H9 (cell line): ENCODE measurements at regions not wholly inside any gene's neighbourhood (a gene's known extent, or its start where the extent isn't known, plus 50 kb on each side); places are given as distances from the start of the nearest gene placed in this dataset.

Experiments used
- DNase-seq: peaks from one replicate; pipeline ENCODE4 v3.0.0-alpha.2; 2017
- H2AFZ ChIP-seq: one replicate; pipeline ENCODE4 v1.6.1; 2013; ENCODE audit warnings: mild to moderate bottlenecking, low read length, control low read depth, moderate library complexity
- H2AK5ac ChIP-seq: 2 replicates; pipeline ENCODE4 v1.6.1; 2013; ENCODE audit warnings: low read length, control low read depth, mixed read lengths; ENCODE audit not compliant: insufficient read length
- H2BK120ac ChIP-seq: one replicate; pipeline ENCODE4 v1.6.1; 2013; ENCODE audit warnings: low read depth, mild to moderate bottlenecking, low read length, control low read depth, inconsistent platforms; ENCODE audit not compliant: poor library complexity, severe bottlenecking
- H2BK12ac ChIP-seq: 2 replicates; pipeline ENCODE4 v1.6.1; 2013; ENCODE audit warnings: low read length, control low read depth, mixed read lengths, low read depth; ENCODE audit not compliant: insufficient read length
- H2BK15ac ChIP-seq: 2 replicates; pipeline ENCODE4 v1.6.1; 2013; ENCODE audit warnings: low read depth, low read length, control low read depth
- H2BK20ac ChIP-seq: one replicate; pipeline ENCODE4 v1.6.1; 2013; ENCODE audit warnings: low read depth, mild to moderate bottlenecking, low read length, control low read depth, inconsistent platforms; ENCODE audit not compliant: poor library complexity, severe bottlenecking
- H2BK5ac ChIP-seq: 2 replicates; pipeline ENCODE4 v1.6.1; 2013; ENCODE audit warnings: low read length, control low read depth, mixed read lengths; ENCODE audit not compliant: insufficient read length
- H3K14ac ChIP-seq: 2 replicates; pipeline ENCODE4 v1.6.1; 2013; ENCODE audit warnings: low read length, control low read depth; ENCODE audit not compliant: insufficient read depth
- H3K18ac ChIP-seq: 2 replicates; pipeline ENCODE4 v1.6.1; 2013; ENCODE audit warnings: low read depth, mild to moderate bottlenecking, mixed read lengths, low read length, control low read depth; ENCODE audit not compliant: insufficient read length
- H3K23ac ChIP-seq: 2 replicates; pipeline ENCODE4 v1.6.1; 2013; ENCODE audit warnings: low read length, control low read depth, mixed read lengths, low read depth; ENCODE audit not compliant: insufficient read length
- H3K23me2 ChIP-seq: 2 replicates; pipeline ENCODE4 v1.6.1; 2013; ENCODE audit warnings: low read depth, mild to moderate bottlenecking, mixed read lengths, low read length, control low read depth; ENCODE audit not compliant: insufficient read length, poor library complexity, severe bottlenecking
- H3K27ac ChIP-seq: 2 replicates; pipeline ENCODE4 v1.5.1; 2013; ENCODE audit warnings: low read length, control low read depth, mixed read lengths, low read depth; ENCODE audit not compliant: insufficient read length
- H3K27me3 ChIP-seq: 2 replicates; pipeline ENCODE4 v1.6.1; 2013; ENCODE audit warnings: low read length, control low read depth, inconsistent platforms; ENCODE audit not compliant: insufficient read depth
- H3K4ac ChIP-seq: 2 replicates; pipeline ENCODE4 v1.6.1; 2013; ENCODE audit warnings: low read depth, mild to moderate bottlenecking, control low read depth, inconsistent platforms, low read length, moderate library complexity
- H3K4me1 ChIP-seq: 2 replicates; pipeline ENCODE4 v1.6.1; 2013; ENCODE audit warnings: low read length, control low read depth, inconsistent platforms; ENCODE audit not compliant: insufficient read depth
- H3K4me2 ChIP-seq: 2 replicates; pipeline ENCODE4 v1.6.1; 2013; ENCODE audit warnings: low read length, control low read depth, mixed read lengths; ENCODE audit not compliant: insufficient read length, insufficient read depth
- H3K56ac ChIP-seq: 2 replicates; pipeline ENCODE4 v1.6.1; 2013; ENCODE audit warnings: low read depth, mild to moderate bottlenecking, mixed read lengths, low read length, control low read depth; ENCODE audit not compliant: insufficient read length
- H3K79me1 ChIP-seq: 2 replicates; pipeline ENCODE4 v1.6.1; 2013; ENCODE audit warnings: low read depth, mild to moderate bottlenecking, moderate library complexity, low read length, control low read depth, inconsistent platforms; ENCODE audit not compliant: insufficient read depth, poor library complexity, severe bottlenecking
- H3K79me2 ChIP-seq: 2 replicates; pipeline ENCODE4 v1.6.1; 2013; ENCODE audit warnings: low read length, control low read depth, inconsistent platforms; ENCODE audit not compliant: insufficient read depth
- H3K9ac ChIP-seq: 2 replicates; pipeline ENCODE4 v1.6.1; 2013; ENCODE audit warnings: low read length, control low read depth, mixed read lengths; ENCODE audit not compliant: insufficient read length; ENCODE audit errors: extremely low read depth
- H3K9me3 ChIP-seq: one replicate; pipeline ENCODE4 v1.6.1; 2013; ENCODE audit warnings: low read depth, low read length, inconsistent platforms; ENCODE audit not compliant: control insufficient read depth
- H3T11ph ChIP-seq: one replicate; pipeline ENCODE4 v1.6.1; 2013; ENCODE audit warnings: mild to moderate bottlenecking, low read length, control low read depth, inconsistent platforms
- H4K20me1 ChIP-seq: one replicate; pipeline ENCODE4 v1.6.1; 2013; ENCODE audit not compliant: control insufficient read depth, insufficient read length, insufficient read depth
- H4K5ac ChIP-seq: 2 replicates; pipeline ENCODE4 v1.6.1; 2013; ENCODE audit warnings: low read depth, mild to moderate bottlenecking, mixed read lengths, low read length, control low read depth; ENCODE audit not compliant: insufficient read length
- H4K8ac ChIP-seq: replicated peaks from 2 replicates; pipeline ENCODE4 v1.6.1; 2013; ENCODE audit warnings: low read length, control low read depth, mixed read lengths, low read depth; ENCODE audit not compliant: insufficient read length
- H4K91ac ChIP-seq: 2 replicates; pipeline ENCODE4 v1.6.1; 2013; ENCODE audit warnings: low read depth, mild to moderate bottlenecking, moderate library complexity, mixed read lengths, low read length, control low read depth; ENCODE audit not compliant: insufficient read length
- H3K27ac Mint-ChIP-seq, 3 experiments: 2 replicates in 2 of 3; 3 replicates in 1 of 3; pipeline ENCODE4 v1.8.0; 2020 to 2021; ENCODE audit warnings: mixed read lengths in 3 of 3, mild to moderate bottlenecking in 1 of 3, moderate library complexity in 1 of 3
- H3K27me3 Mint-ChIP-seq: 2 replicates; pipeline ENCODE4 v1.8.0; 2021; ENCODE audit warnings: low read depth, mild to moderate bottlenecking, moderate library complexity, mixed read lengths
- H3K36me3 Mint-ChIP-seq, 3 experiments: 2 replicates in 2 of 3; 3 replicates in 1 of 3; pipeline ENCODE4 v1.8.0; 2020 to 2021; ENCODE audit warnings: low read depth in 3 of 3, mixed read lengths in 3 of 3; ENCODE audit not compliant: insufficient read depth in 1 of 3
- H3K4me1 Mint-ChIP-seq, 2 experiments: 2 replicates each; pipeline ENCODE4 v1.8.0; 2020; ENCODE audit warnings: mixed read lengths in 2 of 2
- H3K4me3 Mint-ChIP-seq, 2 experiments: 2 replicates in 1 of 2; 3 replicates in 1 of 2; pipeline ENCODE4 v1.8.0; 2020 to 2021; ENCODE audit warnings: mild to moderate bottlenecking in 2 of 2, mixed read lengths in 2 of 2, moderate library complexity in 1 of 2
- H3K9me3 Mint-ChIP-seq, 2 experiments: 2 replicates in 1 of 2; 3 replicates in 1 of 2; pipeline ENCODE4 v1.8.0; 2020; ENCODE audit warnings: mild to moderate bottlenecking in 2 of 2, mixed read lengths in 2 of 2, moderate library complexity in 1 of 2
- CTCF ChIP-seq: fragments of 200-600 bp; sonication (generic); conservative IDR thresholded peaks from 3 replicates; pipeline ENCODE4 v1.8.0; 2021; ENCODE audit warnings: antibody characterized with exemption, mild to moderate bottlenecking
- WGBS: extraction: QIAGEN DNeasy Blood & Tissue Kit; methylation state at CpG from one replicate; pipeline ENCODE4 v1.1.7; 2013; ENCODE audit warnings: missing lambda C conversion rate, low lambda C conversion rate, mixed read lengths; ENCODE audit not compliant: insufficient read length; ENCODE audit errors: extremely low coverage; 5-methylcytosine and 5-hydroxymethylcytosine counted together

GRCh38 chr13:48797761-48798160 is 144.0 kb downstream of the CYSLTR2 start:
- Histone ChIP-seq H3T11ph (no peak overlapping the region), H3K18ac (no peak overlapping the region), H3K4me1 (no peaks in the 10 kb centered on the region), H3K27me3 (no peaks in the 10 kb centered on the region), H4K20me1 (no peaks in the 10 kb centered on the region), H3K23me2 (no peaks in the 10 kb centered on the region), H2BK15ac (no peak overlapping the region), H3K23ac (no peak overlapping the region), H3K79me2 (no peaks in the 10 kb centered on the region), H3K4ac (no peak overlapping the region), H4K91ac (no peak overlapping the region), H4K5ac (no peak overlapping the region), H3K56ac (no peak overlapping the region), H3K9ac (no peak overlapping the region), H3K9me3 (no peaks in the 10 kb centered on the region), H2BK12ac (no peak overlapping the region), H2AK5ac (no peak overlapping the region), H3K79me1 (no peaks in the 10 kb centered on the region), H2BK120ac (no peak overlapping the region), H3K14ac (no peak overlapping the region), H3K27ac (no peak overlapping the region), H3K4me2 (no peak overlapping the region), H4K8ac (no peak overlapping the region), H2BK20ac (no peak overlapping the region), H2AFZ (no peak overlapping the region), H2BK5ac (no peak overlapping the region)
- WGBS = no CpG with 5 or more reads among the region's 1 CpG
- no peak for DNase-seq
- Mint-ChIP-seq H3K27me3 (no peaks in the 10 kb centered on the region), H3K4me3 (no peak overlapping the region), H3K36me3 (no peaks in the 10 kb centered on the region; a peak in 3 of 7 replicates), H3K4me1 (peaks cover 0 to 3% of the 10 kb centered on the region in 2 experiments; a peak in 2 of 4 replicates), H3K9me3 (peaks cover 2 to 5% of the 10 kb centered on the region in 2 experiments; a peak in 1 of 5 replicates), H3K27ac (no peak overlapping the region)
- TF ChIP-seq CTCF = no peak
